Skeletal muscle satellite cell (primary cell): ENCODE measurements at regions not wholly inside any gene's neighbourhood (a gene's known extent, or its start where the extent isn't known, plus 50 kb on each side); places are given as distances from the start of the nearest gene placed in this dataset.

Experiments
- H3K27me3 ChIP-seq: 2 replicates; pipeline ENCODE4 v1.7.0; 2013; ENCODE audit warnings: low read length; ENCODE audit not compliant: control insufficient read depth, insufficient read depth
- H3K36me3 ChIP-seq: 2 replicates; pipeline ENCODE4 v1.7.0; 2013; ENCODE audit warnings: mild to moderate bottlenecking, control low read depth, low read length; ENCODE audit not compliant: insufficient read depth
- H3K4me1 ChIP-seq: 2 replicates; pipeline ENCODE4 v1.7.0; 2013; ENCODE audit warnings: low read length; ENCODE audit not compliant: control insufficient read depth, insufficient read depth
- H3K4me2 ChIP-seq: 2 replicates; pipeline ENCODE4 v1.7.0; 2013; ENCODE audit warnings: mild to moderate bottlenecking, low read length
- H3K4me3 ChIP-seq: 2 replicates; pipeline ENCODE4 v1.7.0; 2013; ENCODE audit warnings: low read length
- H3K9ac ChIP-seq: 2 replicates; pipeline ENCODE4 v1.7.0; 2013; ENCODE audit warnings: mild to moderate bottlenecking, low read depth, low read length, moderate library complexity
- H3K9me3 ChIP-seq: replicated peaks from 2 replicates; pipeline ENCODE4 v1.7.0; 2013; ENCODE audit warnings: mild to moderate bottlenecking, control low read depth, low read length

DNA sequence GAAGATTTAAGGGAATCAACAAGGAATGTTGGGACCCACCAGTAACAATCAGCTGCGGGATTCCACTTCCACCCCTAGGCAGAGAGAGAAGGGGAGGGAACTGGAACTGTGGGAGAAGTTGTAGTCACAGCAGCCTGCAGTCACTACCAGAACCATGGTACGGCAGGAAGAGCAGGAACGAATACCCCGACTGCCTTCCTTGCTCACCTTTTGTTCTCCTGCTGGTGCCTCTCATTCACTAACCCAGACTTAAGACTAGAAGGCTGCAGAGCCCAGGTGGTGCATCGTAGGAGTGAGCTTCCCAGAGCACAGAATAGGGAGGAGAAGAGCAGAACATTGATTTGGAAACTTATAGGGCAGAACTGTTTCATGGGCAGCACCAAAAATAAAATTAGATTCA lies 154.2 kb downstream of the DYRK2 start:
- Histone ChIP-seq H3K9ac (no peak overlapping the region), H3K4me3 (no peak overlapping the region), H3K4me1 (peaks cover 4% of the 10 kb centered on the region), H3K9me3 (no peaks in the 10 kb centered on the region), H3K27me3 (no peaks in the 10 kb centered on the region), H3K36me3 (no peaks in the 10 kb centered on the region), H3K4me2 (no peak overlapping the region)

DNA sequence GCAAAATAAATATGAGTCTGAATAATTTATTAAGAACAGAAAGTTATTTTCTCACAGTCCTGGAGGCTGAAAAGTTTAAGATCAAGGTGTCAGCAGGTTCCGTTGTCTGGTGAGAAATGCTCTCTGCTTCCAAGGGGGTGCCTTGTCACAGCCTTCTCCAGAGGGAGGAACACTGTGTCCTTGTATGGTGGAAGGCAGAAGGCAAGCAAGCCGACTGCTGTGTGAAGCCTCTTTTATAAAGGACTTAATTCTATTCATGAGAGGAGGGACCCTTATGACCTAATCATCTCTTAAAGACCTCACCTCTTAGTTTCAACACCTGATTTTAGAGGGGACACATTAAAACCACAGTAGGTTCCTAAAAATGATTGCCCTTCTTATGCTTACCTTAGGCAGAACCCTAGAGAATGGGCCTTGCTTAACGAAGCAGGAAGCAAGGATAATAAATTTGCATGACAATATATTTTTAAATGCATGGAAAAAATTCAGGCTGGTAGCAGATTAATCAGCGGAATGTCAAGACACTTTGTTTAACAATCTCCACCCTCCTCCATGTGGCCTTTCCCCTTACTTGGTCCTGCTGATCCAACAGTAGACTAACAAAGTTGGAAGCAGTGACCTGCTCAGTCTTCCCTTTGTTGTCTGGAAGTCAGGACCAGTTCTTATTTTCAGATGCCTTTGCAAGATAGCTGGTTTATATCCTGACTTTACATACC lies 154.9 kb downstream of the DYRK2 start:
- Histone ChIP-seq H3K4me3 (no peak overlapping the region), H3K4me2 (no peak overlapping the region), H3K27me3 (no peaks in the 10 kb centered on the region), H3K4me1 (peaks cover 7% of the 10 kb centered on the region), H3K9ac (no peak overlapping the region), H3K36me3 (no peaks in the 10 kb centered on the region), H3K9me3 (no peaks in the 10 kb centered on the region)

DNA sequence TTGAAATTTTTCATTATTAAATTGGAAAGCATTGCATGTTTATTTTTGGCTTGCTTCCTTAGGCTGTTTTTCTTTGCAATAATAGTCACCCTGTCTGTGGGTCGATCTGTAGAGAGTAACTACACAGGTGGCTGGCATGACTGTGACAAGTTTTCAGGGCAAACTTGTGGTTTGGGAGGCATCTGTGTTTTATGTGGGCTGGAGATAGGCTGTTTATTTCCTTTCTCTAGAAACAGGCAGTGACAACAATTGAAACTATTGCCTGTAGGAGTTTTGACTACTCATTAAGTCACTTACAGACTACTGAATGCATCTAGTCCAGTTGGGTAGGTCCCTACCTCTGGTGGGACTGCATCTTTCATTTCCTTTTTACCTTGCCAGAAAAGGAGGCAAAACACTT lies 155.6 kb downstream of the DYRK2 start:
- H3K36me3 ChIP-seq = no peaks in the 10 kb centered on the region
- no peak overlapping the region for H3K4me2 ChIP-seq
- no peak overlapping the region for H3K4me3 ChIP-seq
- no peak overlapping the region for H3K9ac ChIP-seq
- H3K9me3 ChIP-seq = no peaks in the 10 kb centered on the region
- H3K4me1 ChIP-seq = peaks cover 7% of the 10 kb centered on the region
- H3K27me3 ChIP-seq = no peaks in the 10 kb centered on the region

DNA sequence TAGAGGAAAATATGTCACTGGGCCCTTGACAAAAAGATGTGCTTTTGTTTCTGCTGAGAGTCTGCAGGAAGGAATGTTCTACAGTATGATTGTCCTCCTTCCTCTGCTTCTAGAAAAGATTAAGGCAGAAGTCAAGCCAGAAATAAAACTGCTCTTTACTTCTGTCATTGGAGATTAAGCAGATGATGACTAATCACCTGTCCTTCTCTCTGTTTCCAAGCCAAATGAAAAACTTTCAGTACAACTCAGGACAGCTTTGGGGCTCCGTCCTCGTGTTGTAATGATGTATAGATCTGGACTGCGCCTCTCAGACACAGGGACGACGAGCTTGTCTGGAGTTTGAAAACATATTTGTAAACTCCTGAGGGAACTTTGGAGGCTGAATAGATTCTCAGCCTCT lies 159.3 kb downstream of the DYRK2 start:
- Histone ChIP-seq H3K27me3 (no peaks in the 10 kb centered on the region), H3K9me3 (no peaks in the 10 kb centered on the region), H3K4me2 (peak overlapping the region; percentile 10), H3K4me3 (no peak overlapping the region), H3K4me1 (peaks cover 25% of the 10 kb centered on the region), H3K36me3 (no peaks in the 10 kb centered on the region), H3K9ac (no peak overlapping the region)

DNA sequence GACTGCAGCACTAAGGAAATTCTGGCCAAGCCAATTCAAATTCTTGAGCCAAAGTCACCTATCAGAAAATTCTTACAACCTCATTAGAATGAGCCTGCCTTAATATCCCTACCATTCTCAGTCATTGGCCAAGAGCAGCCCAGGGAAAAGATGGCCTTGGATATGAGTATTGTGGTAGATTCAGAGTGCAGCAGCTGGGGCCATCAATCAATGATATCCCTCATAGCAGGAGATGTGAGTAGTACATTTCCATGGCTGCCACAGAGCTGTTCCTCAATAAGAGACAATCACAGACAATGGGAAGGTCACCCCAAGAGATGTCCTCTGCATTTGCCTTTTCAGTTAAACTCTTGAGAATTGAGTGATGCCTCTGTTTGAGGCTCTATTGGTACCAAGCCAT lies 161.6 kb downstream of the DYRK2 start:
- no peaks in the 10 kb centered on the region for H3K36me3 ChIP-seq
- H3K4me3 ChIP-seq = no peak overlapping the region
- H3K4me1 ChIP-seq = peaks cover 30% of the 10 kb centered on the region
- H3K27me3 ChIP-seq = no peaks in the 10 kb centered on the region
- peaks cover 3% of the 10 kb centered on the region for H3K9me3 ChIP-seq
- H3K4me2 ChIP-seq = no peak overlapping the region
- no peak overlapping the region for H3K9ac ChIP-seq

DNA sequence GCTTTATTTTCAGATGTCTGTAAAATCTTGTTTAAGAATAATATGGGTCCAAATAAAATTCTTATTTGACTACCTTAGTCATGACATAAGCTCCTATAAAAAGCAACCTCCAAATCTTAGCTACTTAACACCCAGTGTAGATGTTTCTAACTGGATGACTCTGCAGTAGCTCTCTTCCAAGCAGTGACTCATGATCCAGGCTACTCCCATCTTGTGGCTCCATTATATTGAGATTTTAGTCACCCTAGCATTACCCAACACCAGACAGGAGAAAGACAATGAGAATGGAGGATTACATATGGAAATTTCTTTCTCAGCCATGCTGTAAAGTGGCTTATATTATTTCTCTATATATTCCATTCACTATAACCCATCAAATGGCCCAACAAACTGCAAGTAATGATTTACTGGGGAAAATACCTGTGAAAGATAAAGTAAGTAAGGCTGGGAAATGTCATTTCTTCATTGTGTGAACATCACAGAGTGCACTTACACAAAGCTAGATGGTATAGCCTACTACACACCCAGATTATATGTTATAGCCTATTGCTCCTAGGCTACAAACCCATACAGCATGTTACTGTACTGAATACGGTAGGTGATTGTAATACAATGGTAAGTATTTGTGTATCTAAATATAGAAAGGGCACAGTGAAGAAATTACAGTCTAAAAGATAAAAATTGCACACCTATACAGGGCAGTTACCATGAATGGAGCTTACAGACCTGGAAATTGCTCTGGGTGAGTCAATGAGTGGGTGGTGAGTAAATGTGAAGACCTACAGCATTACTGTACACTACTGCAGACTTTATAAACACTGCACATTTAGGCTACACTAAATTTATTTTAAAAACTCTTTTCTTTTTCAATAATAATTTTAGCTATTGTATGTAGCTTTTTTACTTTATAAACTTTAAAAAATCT lies 163.2 kb downstream of the DYRK2 start:
- Histone ChIP-seq H3K9me3 (peaks cover 11% of the 10 kb centered on the region), H3K9ac (no peak overlapping the region), H3K4me2 (no peak overlapping the region), H3K4me1 (peaks cover 30% of the 10 kb centered on the region), H3K27me3 (no peaks in the 10 kb centered on the region), H3K36me3 (no peaks in the 10 kb centered on the region), H3K4me3 (no peak overlapping the region)

DNA sequence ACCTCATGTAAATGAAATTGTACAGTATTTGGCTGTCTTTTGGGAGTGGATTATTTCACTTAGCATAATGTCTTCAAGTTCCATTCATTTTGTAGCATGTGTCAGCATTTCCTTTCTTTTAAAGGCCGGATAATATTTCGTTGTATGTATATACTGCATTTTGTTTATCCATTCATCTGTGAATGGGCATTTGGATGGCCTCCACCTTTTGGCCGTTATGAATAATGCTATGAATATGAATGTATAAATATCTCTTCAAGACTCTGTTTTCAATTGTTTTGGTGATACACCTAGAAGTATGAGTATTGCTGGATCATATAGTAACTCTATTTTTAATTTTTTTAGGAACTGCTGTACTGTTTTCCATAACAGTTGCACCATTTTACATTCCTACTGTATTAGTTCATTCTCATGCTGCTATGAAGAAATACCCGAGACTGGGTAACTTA lies 164.9 kb downstream of the DYRK2 start:
- Histone ChIP-seq H3K4me3 (no peak overlapping the region), H3K4me2 (peak overlapping the region; percentile 34), H3K27me3 (no peaks in the 10 kb centered on the region), H3K4me1 (peaks cover 23% of the 10 kb centered on the region), H3K36me3 (no peaks in the 10 kb centered on the region), H3K9me3 (peaks cover 11% of the 10 kb centered on the region), H3K9ac (no peak overlapping the region)

DNA sequence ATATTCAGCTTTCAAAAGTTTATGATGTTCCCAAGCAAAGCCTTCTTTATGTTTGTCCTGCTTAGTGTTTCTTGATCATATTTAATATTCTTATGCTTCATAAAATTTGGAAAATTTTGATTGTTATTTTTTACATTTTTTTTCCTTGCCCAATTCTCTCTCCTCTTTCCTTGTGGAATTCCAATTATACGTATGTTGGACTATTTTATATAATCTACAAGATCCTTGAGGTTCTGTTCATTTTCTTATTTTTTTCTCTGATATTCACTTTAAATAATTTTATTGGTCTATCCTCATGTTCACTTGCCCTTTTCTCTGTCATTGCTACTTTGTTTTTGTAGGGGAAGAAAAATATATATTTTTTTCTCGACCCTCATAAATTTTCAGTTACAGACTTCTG lies 167.7 kb downstream of the DYRK2 start:
- Histone ChIP-seq H3K9me3 (peaks cover 11% of the 10 kb centered on the region), H3K36me3 (no peaks in the 10 kb centered on the region), H3K4me3 (no peak overlapping the region), H3K4me1 (peaks cover 17% of the 10 kb centered on the region), H3K9ac (no peak overlapping the region), H3K27me3 (no peaks in the 10 kb centered on the region), H3K4me2 (no peak overlapping the region)

DNA sequence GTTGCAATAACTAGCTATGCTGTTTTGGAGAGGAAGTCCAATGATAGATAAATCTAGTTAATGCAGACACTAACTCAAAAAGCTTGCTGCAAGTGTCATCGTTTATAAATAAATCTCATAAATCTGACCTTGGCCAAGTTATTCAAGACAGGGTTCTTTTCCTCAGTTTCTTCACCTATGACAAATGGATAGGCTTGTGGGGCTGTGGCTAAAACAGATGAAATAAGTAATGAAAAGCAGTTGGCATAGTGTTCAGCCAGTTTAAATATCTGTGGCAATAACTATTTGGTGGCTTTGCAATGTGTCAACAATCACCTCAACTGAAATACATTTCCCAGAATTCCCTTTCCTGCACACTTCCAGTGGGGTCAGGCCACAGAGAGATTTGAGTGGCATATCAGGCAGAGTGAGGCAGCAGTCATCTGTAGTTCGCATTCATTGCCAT lies 169.9 kb downstream of the DYRK2 start:
- Histone ChIP-seq H3K4me2 (no peak overlapping the region), H3K27me3 (no peaks in the 10 kb centered on the region), H3K36me3 (no peaks in the 10 kb centered on the region), H3K9me3 (peaks cover 11% of the 10 kb centered on the region), H3K4me3 (no peak overlapping the region), H3K9ac (no peak overlapping the region), H3K4me1 (no peaks in the 10 kb centered on the region)

DNA sequence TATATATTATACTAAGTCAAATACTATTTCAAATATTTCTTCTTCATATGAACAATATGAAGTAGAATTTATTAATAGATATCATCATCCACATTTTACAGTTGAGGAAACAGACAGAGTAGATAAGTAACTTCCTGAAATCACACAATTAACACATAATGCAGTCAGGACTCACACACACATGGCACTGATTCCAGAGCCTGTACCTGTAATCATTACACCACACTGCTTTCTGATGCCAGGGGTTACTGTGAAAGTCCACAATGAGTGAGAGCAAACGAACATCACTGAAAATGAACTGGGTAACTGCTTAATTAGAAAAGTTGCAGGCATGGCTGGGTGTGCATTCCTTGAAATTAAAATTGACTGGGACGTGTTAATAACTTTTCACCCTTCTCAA lies 169.3 kb upstream of the IFNG-AS1 start:
- H3K9me3 ChIP-seq = peaks cover 8% of the 10 kb centered on the region
- H3K9ac ChIP-seq = no peak overlapping the region
- H3K36me3 ChIP-seq = no peaks in the 10 kb centered on the region
- H3K4me1 ChIP-seq = no peaks in the 10 kb centered on the region
- no peaks in the 10 kb centered on the region for H3K27me3 ChIP-seq
- no peak overlapping the region for H3K4me3 ChIP-seq
- no peak overlapping the region for H3K4me2 ChIP-seq

DNA sequence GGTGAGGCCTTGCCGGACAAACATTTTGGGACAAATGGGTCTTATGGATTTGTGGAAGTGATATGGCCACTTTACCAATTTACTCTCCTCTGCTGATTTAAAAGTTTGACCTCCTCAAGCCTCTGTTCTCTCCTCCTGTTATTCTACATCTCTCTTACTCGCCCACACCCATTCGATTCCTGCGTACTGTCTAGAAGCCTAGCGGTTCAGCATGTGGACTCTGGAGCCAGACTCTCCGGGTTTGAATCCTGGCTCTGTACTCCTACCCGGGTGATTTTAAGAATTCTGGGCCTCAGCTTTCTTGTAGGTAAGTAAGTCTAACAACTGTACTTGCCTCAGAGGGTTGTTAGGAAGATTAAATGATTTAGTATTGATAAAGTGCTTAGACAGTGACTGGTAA lies 168.6 kb upstream of the IFNG-AS1 start:
- Histone ChIP-seq H3K9ac (no peak overlapping the region), H3K4me3 (no peak overlapping the region), H3K4me1 (no peaks in the 10 kb centered on the region)

More for the DNA sequence above, 168.6 kb upstream of the IFNG-AS1 start:
- H3K9me3 ChIP-seq = peaks cover 5% of the 10 kb centered on the region
- H3K36me3 ChIP-seq = no peaks in the 10 kb centered on the region
- H3K4me2 ChIP-seq = no peak overlapping the region
- H3K27me3 ChIP-seq = no peaks in the 10 kb centered on the region
